ENCODE measurements at regions not wholly inside any gene's neighbourhood (a gene's known extent, or its start where the extent isn't known, plus 50 kb on each side); places are given as distances from the start of the nearest gene placed in this dataset.

DNA sequence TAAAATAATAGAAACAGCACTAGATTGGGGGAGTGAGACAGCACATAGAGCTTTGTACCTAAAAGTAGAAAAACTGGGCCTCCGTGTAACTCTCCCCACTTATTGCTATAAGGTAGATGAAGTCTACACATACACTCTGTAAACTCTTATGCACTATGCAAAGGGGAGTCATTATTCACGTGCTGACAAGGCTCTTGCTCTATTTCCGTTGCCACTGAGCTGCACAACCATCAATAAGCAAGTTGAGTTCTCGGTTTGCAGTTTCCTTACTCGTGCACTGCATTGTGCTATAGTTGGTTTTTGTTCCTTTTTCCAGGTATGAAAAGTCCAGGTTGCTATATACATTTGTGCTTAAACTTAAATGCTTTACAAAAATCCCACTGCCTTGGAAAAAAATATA is 294.0 kb upstream of the DACH1 start:
- no peaks in the 10 kb centered on the region for H3K27me3 Mint-ChIP-seq (ENCODE audit: low read depth in 3 of 3)
- no peaks in the 10 kb centered on the region for H3K36me3 ChIP-seq (replicated peaks in 1 of 2; ENCODE audit: control insufficient read depth in 1 of 2, insufficient read depth in 2 of 2, low read length in 2 of 2)
- 79% methylated on average over 2 of the region's 5 CpGs for WGBS (ENCODE audit: insufficient coverage)
- TF ChIP-seq CTCF (IDR thresholded peaks at IDR 0.05) = no peak
- peaks cover 0 to 11% (median 2%) of the 10 kb centered on the region in 7 donors for H3K9me3 Mint-ChIP-seq
- no peaks in the 10 kb centered on the region for H3K79me2 ChIP-seq (ENCODE audit: insufficient read depth, low read length)
- H3K36me3 Mint-ChIP-seq = no peaks in the 10 kb centered on the region
- DNase-seq = no peak
- no peaks in the 10 kb centered on the region for H3K4me1 Mint-ChIP-seq
- no peak overlapping the region for H3K9ac ChIP-seq (ENCODE audit: insufficient read depth, low read length, poor library complexity, severe bottlenecking)
- intact Hi-C loops (cut with micrococcal nuclease) = no loop called here
- H3K27me3 ChIP-seq (ENCODE audit: control insufficient read depth in 2 of 2, insufficient read depth in 2 of 2, low read length in 2 of 2) = no peaks in the 10 kb centered on the region
- no peak overlapping the region for H3K4me3 ChIP-seq (replicated peaks in 1 of 3; ENCODE audit: low read depth in 2 of 3, low read length in 3 of 3)
- H3K27ac ChIP-seq (ENCODE audit: low read depth in 1 of 2, low read length in 2 of 2) = no peak overlapping the region
- H3K27ac Mint-ChIP-seq = no peak overlapping the region
- H3K9me3 ChIP-seq (replicated peaks in 1 of 2; ENCODE audit: control insufficient read depth in 1 of 2, insufficient read depth in 1 of 2, low read length in 2 of 2) = no peaks in the 10 kb centered on the region
- no peak overlapping the region for H3K4me3 Mint-ChIP-seq
- H3K4me2 ChIP-seq (replicated peaks; ENCODE audit: extremely low read depth, low read length, poor library complexity, severe bottlenecking) = no peak overlapping the region
- no peak overlapping the region for H2AFZ ChIP-seq (ENCODE audit: insufficient read depth, low read depth, low read length, poor library complexity, severe bottlenecking)
- H4K20me1 ChIP-seq (ENCODE audit: insufficient read depth, low read length) = no peaks in the 10 kb centered on the region
- H3K4me1 ChIP-seq (ENCODE audit: control insufficient read depth in 1 of 2, insufficient read depth in 2 of 2, low read length in 2 of 2) = no peaks in the 10 kb centered on the region

GRCh38 chr13:72156760-72157159 is 289.8 kb upstream of the DACH1 start:
- Mint-ChIP-seq H3K27ac (no peak overlapping the region), H3K36me3 (no peaks in the 10 kb centered on the region), H3K4me3 (no peak overlapping the region), H3K9me3 (peaks cover 0 to 13% (median 5%) of the 10 kb centered on the region in 7 donors), H3K27me3 (ENCODE audit: low read depth in 3 of 3) (no peaks in the 10 kb centered on the region), H3K4me1 (no peaks in the 10 kb centered on the region)
- H2AFZ ChIP-seq (ENCODE audit: insufficient read depth, low read depth, low read length, poor library complexity, severe bottlenecking) = no peak overlapping the region
- TF ChIP-seq CTCF (IDR thresholded peaks at IDR 0.05) = no peak
- no peaks in the 10 kb centered on the region for H3K27me3 ChIP-seq (ENCODE audit: control insufficient read depth in 2 of 2, insufficient read depth in 2 of 2, low read length in 2 of 2)
- no peaks in the 10 kb centered on the region for H3K4me1 ChIP-seq (ENCODE audit: control insufficient read depth in 1 of 2, insufficient read depth in 2 of 2, low read length in 2 of 2)
- DNase-seq = no peak
- no peaks in the 10 kb centered on the region for H3K36me3 ChIP-seq (replicated peaks in 1 of 2; ENCODE audit: control insufficient read depth in 1 of 2, insufficient read depth in 2 of 2, low read length in 2 of 2)
- H3K4me3 ChIP-seq (replicated peaks in 1 of 3; ENCODE audit: low read depth in 2 of 3, low read length in 3 of 3) = no peak overlapping the region
- intact Hi-C loops (cut with micrococcal nuclease) = no loop called here
- no peaks in the 10 kb centered on the region for H4K20me1 ChIP-seq (ENCODE audit: insufficient read depth, low read length)
- no peaks in the 10 kb centered on the region for H3K9me3 ChIP-seq (replicated peaks in 1 of 2; ENCODE audit: control insufficient read depth in 1 of 2, insufficient read depth in 1 of 2, low read length in 2 of 2)
- H3K79me2 ChIP-seq (ENCODE audit: insufficient read depth, low read length) = no peaks in the 10 kb centered on the region
- H3K27ac ChIP-seq (ENCODE audit: low read depth in 1 of 2, low read length in 2 of 2) = no peak overlapping the region
- no peak overlapping the region for H3K4me2 ChIP-seq (replicated peaks; ENCODE audit: extremely low read depth, low read length, poor library complexity, severe bottlenecking)
- no peak overlapping the region for H3K9ac ChIP-seq (ENCODE audit: insufficient read depth, low read length, poor library complexity, severe bottlenecking)

Measured in CD14-positive monocyte (primary cell).